Globus pallidus (tissue), 1 donor: ENCODE measurements at regions not wholly inside any gene's neighbourhood (a gene's known extent, or its start where the extent isn't known, plus 50 kb on each side); places are given as distances from the start of the nearest gene placed in this dataset.

ENCODE experiments used
- DNase-seq: peaks from one replicate; pipeline ENCODE4 v3.0.0-alpha.2; 2015; ENCODE audit warnings: low spot score

GRCh38 chr22:49640366-49641095 is 187.1 kb downstream of the BRD1 start:
- DNase-seq: no peak

- DNase-seq: no peak
Observed at GRCh38 chr22:49639956-49640355, 187.7 kb downstream of the BRD1 start.

GRCh38 chr22:49638788-49639187 is 188.9 kb downstream of the BRD1 start:
- peak; percentile 58 for DNase-seq

GRCh38 chr22:49638001-49638400 is 189.7 kb downstream of the BRD1 start:
- DNase-seq: no peak

- no peak for DNase-seq
Observed at GRCh38 chr22:49637255-49637760, 190.4 kb downstream of the BRD1 start.

- DNase-seq: no peak
Observed at GRCh38 chr22:49636649-49637048, 191.0 kb downstream of the BRD1 start.

- no peak for DNase-seq
Observed at GRCh38 chr22:49636214-49636613, 191.5 kb downstream of the BRD1 start.

- no peak for DNase-seq
Observed at GRCh38 chr22:49634006-49634772, 193.5 kb downstream of the BRD1 start.

- DNase-seq: no peak
Observed at GRCh38 chr22:49633010-49633324, 194.7 kb downstream of the BRD1 start.

- peak; percentile 66 for DNase-seq
Observed at GRCh38 chr22:49632199-49633009, 195.3 kb downstream of the BRD1 start.

GRCh38 chr22:49630448-49630946 is 197.2 kb downstream of the BRD1 start:
- no peak for DNase-seq

GRCh38 chr22:49629586-49630447 is 197.9 kb downstream of the BRD1 start:
- DNase-seq: no peak

GRCh38 chr22:49629261-49629570 is 198.5 kb downstream of the BRD1 start:
- no peak for DNase-seq

- no peak for DNase-seq
Observed at GRCh38 chr22:49628391-49629260, 199.0 kb downstream of the BRD1 start.

- peak; percentile 7 for DNase-seq
Observed at GRCh38 chr22:49627217-49628181, 200.2 kb downstream of the BRD1 start.

- DNase-seq: no peak
Observed at GRCh38 chr22:49626361-49627216, 201.1 kb downstream of the BRD1 start.

GRCh38 chr22:49624421-49625177 is 203.1 kb downstream of the BRD1 start:
- no peak for DNase-seq

- DNase-seq: no peak
Observed at GRCh38 chr22:49623715-49624114, 204.0 kb downstream of the BRD1 start.
